Smooth muscle cell (in vitro differentiated cells): ENCODE measurements at regions not wholly inside any gene's neighbourhood (a gene's known extent, or its start where the extent isn't known, plus 50 kb on each side); places are given as distances from the start of the nearest gene placed in this dataset.
"Not testable (repeated sequence)": the region's sequence is repeated elsewhere in the genome, so short reads cannot be mapped to it uniquely, and the experiment has no call there.

Source experiments
- DNase-seq: peaks from one replicate; lab custom pipeline; 2025; ENCODE audit not compliant: unreplicated experiment; lab: John Stamatoyannopoulos, UW
- H2AFZ ChIP-seq: fragments of 200-600 bp; sonication (generic); 2 replicates; pipeline ENCODE4 v1.6.0; 2016; ENCODE audit warnings: antibody characterized with exemption, low read depth, mild to moderate bottlenecking
- H3F3A ChIP-seq: fragments of 200-600 bp; sonication (generic); 2 replicates; pipeline ENCODE4 v1.6.0; 2017; ENCODE audit warnings: antibody characterized with exemption, low read depth
- H3K27ac ChIP-seq: fragments of 200-600 bp; sonication (generic); 2 replicates; pipeline ENCODE4 v1.5.1; 2016; ENCODE audit warnings: low read depth, mild to moderate bottlenecking
- H3K27me3 ChIP-seq: fragments of 200-600 bp; sonication (generic); 2 replicates; pipeline ENCODE4 v1.6.1; 2016; ENCODE audit warnings: low read depth, mild to moderate bottlenecking
- H3K36me3 ChIP-seq: fragments of 200-600 bp; sonication (generic); 2 replicates; pipeline ENCODE4 v1.5.1; 2016; ENCODE audit warnings: low read depth
- H3K4me1 ChIP-seq: fragments of 200-600 bp; sonication (generic); 2 replicates; pipeline ENCODE4 v1.5.1; 2016; ENCODE audit warnings: low read depth
- H3K4me2 ChIP-seq: fragments of 200-600 bp; sonication (generic); 2 replicates; pipeline ENCODE4 v1.6.0; 2016; ENCODE audit warnings: mild to moderate bottlenecking
- H3K4me3 ChIP-seq: fragments of 200-600 bp; sonication (generic); 2 replicates; pipeline ENCODE4 v1.5.1; 2016; ENCODE audit warnings: mild to moderate bottlenecking
- H3K79me2 ChIP-seq: fragments of 200-600 bp; sonication (generic); 2 replicates; pipeline ENCODE4 v1.6.0; 2016; ENCODE audit warnings: low read depth, mild to moderate bottlenecking
- H3K9ac ChIP-seq: fragments of 200-600 bp; sonication (generic); 2 replicates; pipeline ENCODE4 v1.6.0; 2016; ENCODE audit warnings: low read depth
- H3K9me3 ChIP-seq: fragments of 200-600 bp; sonication (generic); replicated peaks from 2 replicates; pipeline ENCODE4 v1.5.1; 2016; ENCODE audit warnings: low read depth
- H4K20me1 ChIP-seq: fragments of 200-600 bp; sonication (generic); 2 replicates; pipeline ENCODE4 v1.6.0; 2016; ENCODE audit warnings: low read depth
- WGBS: methylation state at CpG from one replicate; pipeline ENCODE4 v1.1.7; 2016; ENCODE audit warnings: low lambda C conversion rate; 5-methylcytosine and 5-hydroxymethylcytosine counted together
- TF ChIP-seq, protein P1 (sequence below): fragments of 200-600 bp; sonication (generic); IDR thresholded peaks from 2 replicates; pipeline ENCODE4 v1.5.1; 2017; ENCODE audit warnings: borderline replicate concordance, mild to moderate bottlenecking, antibody characterized with exemption; ENCODE audit not compliant: insufficient read depth, poor library complexity, severe bottlenecking

DNA sequence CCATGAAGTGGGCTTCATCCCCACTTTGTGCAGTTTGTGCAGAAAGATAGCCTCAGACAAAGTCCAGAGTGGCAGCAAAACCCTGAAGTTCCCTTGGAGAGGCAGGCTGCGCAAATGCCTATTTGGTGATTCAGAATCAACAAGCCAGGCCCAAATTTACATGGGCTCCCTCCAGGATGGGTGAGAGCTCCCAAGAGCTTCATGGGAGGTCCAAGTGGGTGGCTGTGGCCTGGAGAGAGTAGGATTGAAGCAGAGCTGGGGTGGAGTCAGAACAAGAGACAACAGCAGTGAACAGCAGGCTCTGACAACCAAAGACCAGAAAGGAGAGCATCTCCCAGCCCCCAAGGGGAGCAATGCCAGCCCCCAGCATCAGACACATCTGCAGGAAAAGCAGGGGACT is 277.4 kb downstream of the ANAPC1 start:
- not testable (repeated sequence) for H3K4me2 ChIP-seq, H3F3A ChIP-seq, H4K20me1 ChIP-seq, H3K27ac ChIP-seq, H3K9me3 ChIP-seq, H3K79me2 ChIP-seq, DNase-seq, H3K4me3 ChIP-seq, H3K4me1 ChIP-seq, H3K36me3 ChIP-seq, H3K9ac ChIP-seq, H3K27me3 ChIP-seq, H2AFZ ChIP-seq
- no CpG with 5 or more reads among the region's 1 CpG for WGBS

DNA sequence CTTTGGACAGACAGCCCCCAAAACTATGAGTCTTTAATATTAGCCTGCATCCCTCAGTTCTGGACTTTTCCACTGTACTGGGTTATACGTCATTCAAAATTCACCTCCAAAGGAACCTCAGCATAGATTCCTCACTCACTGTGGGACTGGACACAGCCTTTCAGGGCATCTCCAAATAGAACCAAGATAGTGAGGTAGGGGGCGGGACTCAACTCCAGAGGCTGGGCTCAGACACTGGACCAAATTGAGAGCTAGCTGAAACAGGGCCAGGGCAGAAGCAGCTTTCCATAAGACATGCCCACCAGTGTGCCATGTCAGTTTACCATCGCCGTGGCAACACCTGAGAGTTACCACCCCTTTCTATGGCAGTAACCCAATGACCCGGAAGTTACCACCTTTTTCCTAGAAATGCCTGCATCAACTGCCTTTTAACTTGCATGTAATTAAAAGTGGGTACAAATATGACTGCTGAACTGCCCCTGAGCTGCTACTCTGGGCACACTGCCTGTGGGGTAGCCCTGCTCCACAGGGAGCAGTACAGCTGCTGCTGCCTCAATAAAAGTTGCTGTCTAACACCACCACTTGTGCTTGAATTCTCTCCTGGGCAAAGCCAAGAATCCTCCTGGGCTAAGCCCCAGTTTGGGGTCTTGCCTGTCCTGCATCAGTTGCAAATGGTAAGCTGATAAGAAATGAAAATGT is 274.7 kb downstream of the ANAPC1 start:
- 99% methylated on average over 4 of the region's 5 CpGs for WGBS
- H2AFZ ChIP-seq, H3K9me3 ChIP-seq, H3K79me2 ChIP-seq, DNase-seq, H3K4me2 ChIP-seq, H3F3A ChIP-seq, H3K27ac ChIP-seq, H3K36me3 ChIP-seq, H3K4me3 ChIP-seq, H3K27me3 ChIP-seq, H3K9ac ChIP-seq, H4K20me1 ChIP-seq, H3K4me1 ChIP-seq: not testable (repeated sequence)

DNA sequence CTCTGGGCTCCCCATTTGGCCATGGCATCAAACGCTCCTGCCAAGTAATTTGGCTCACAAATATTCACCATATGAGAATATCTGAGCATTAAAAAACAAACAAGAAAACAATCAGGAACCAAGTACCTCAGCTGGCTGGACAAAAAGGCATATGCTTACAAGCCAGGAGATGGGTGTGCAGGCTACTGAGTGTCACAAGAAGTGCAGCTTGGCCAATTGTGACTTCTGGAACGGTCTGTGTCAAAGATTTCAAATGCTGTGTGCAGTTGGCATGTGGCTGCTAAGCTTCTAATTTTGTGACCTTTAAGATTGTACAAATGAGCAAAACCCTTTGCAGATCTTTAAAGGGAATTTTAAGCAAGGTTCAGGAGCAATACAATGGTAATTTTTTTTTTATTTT is 274.0 kb downstream of the ANAPC1 start:
- H3K4me2 ChIP-seq, H3K36me3 ChIP-seq, H3K4me3 ChIP-seq, H4K20me1 ChIP-seq, H3K79me2 ChIP-seq, H3K27ac ChIP-seq, H3K9ac ChIP-seq, H3K27me3 ChIP-seq, DNase-seq, H3K4me1 ChIP-seq, H2AFZ ChIP-seq, H3F3A ChIP-seq, H3K9me3 ChIP-seq: not testable (repeated sequence)
- 97% methylated on average over 1 of the region's 2 CpGs for whole genome bisulfite sequencing

DNA sequence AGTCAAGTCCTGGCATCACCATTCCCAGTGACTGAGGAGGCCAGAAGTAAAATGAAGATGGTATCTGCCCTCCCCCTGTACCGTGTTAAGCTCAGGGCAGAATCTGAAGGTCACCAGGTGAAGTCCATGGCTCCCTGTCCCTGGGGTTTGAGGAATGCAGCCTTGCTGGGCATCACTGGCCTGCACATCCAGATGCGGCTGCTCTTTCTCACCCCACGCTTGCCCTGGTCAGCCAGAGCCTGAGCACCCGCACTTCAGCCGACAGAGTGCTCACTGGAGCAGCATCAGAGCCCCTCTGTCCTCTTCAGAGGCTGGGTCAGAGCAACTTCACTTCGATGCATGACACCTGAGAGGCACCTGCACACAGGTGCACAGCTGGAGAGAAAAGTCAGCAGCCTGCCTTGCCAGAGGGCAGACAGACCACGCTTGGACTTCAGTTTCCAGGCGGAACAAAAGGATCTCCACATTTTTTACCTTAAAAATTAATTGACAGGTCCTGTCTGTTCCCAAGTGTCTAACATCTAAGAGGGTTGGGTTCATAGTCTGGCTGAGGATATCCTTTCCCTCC is 267.3 kb downstream of the ANAPC1 start:
- no peaks in the 10 kb centered on the region for H3K36me3 ChIP-seq
- H3K4me2 ChIP-seq, result no peak overlapping the region
- DNase-seq, result no peak
- no peak overlapping the region for H3K27ac ChIP-seq
- peaks cover 6% of the 10 kb centered on the region for H3K4me1 ChIP-seq
- no peak overlapping the region for H3K4me3 ChIP-seq
- WGBS, result 88% methylated on average over 8 of the region's 8 CpGs
- H3K9ac ChIP-seq, result no peak overlapping the region
- H3K27me3 ChIP-seq, result no peaks in the 10 kb centered on the region
- H4K20me1 ChIP-seq, result no peaks in the 10 kb centered on the region
- H3K9me3 ChIP-seq, result no peaks in the 10 kb centered on the region
- H3F3A ChIP-seq, result no peaks in the 10 kb centered on the region
- TF ChIP-seq, protein P1, sequence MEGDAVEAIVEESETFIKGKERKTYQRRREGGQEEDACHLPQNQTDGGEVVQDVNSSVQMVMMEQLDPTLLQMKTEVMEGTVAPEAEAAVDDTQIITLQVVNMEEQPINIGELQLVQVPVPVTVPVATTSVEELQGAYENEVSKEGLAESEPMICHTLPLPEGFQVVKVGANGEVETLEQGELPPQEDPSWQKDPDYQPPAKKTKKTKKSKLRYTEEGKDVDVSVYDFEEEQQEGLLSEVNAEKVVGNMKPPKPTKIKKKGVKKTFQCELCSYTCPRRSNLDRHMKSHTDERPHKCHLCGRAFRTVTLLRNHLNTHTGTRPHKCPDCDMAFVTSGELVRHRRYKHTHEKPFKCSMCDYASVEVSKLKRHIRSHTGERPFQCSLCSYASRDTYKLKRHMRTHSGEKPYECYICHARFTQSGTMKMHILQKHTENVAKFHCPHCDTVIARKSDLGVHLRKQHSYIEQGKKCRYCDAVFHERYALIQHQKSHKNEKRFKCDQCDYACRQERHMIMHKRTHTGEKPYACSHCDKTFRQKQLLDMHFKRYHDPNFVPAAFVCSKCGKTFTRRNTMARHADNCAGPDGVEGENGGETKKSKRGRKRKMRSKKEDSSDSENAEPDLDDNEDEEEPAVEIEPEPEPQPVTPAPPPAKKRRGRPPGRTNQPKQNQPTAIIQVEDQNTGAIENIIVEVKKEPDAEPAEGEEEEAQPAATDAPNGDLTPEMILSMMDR, result no peak
- H3K79me2 ChIP-seq, result no peaks in the 10 kb centered on the region
- no peak overlapping the region for H2AFZ ChIP-seq

DNA sequence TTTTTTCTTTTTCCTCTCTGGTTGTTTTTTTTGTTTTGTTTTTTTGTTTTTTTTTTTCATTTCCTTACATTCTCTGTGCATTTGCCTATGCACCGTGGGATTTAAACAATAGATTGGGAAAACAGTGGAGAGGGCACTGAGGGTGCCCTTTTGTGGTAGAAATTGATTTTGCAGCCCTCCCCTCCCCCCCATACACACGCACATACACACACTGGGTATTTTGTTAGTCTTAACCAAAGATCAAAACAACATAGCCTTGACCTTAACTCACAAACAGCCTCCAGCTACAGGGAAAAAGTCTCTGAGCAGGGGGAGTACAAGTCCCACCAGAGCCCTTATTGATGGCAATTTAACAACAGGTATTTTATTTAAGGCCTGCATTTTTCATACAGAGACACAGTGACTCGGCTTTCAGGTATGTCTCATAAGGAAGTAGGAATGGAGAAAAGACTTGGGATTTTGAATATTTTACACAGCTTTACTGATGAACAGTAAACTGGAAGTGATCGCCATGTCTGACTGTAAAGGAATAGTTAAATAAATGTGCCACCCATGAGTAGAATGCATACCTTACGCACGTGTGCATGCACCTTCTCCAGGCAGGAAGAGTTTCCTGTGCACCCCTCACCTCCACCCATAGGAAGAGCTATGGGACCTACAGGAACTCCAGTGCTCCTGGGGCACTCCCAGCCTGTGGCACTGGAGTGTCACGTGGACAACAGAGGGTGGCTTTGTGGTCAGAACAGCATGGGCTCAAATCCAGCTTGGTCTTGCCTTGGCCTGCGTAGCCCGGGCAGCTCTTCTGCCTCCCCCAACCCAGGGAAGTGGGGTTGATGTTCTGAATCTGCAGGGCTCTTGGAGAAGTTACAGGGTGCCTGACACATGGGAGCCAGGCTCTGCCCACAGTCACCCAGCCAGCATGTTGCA is 266.4 kb downstream of the ANAPC1 start:
- DNase-seq, result no peak
- Histone ChIP-seq H4K20me1 (no peaks in the 10 kb centered on the region), H3K4me3 (no peak overlapping the region), H3K4me1 (peaks cover 6% of the 10 kb centered on the region), H3F3A (no peaks in the 10 kb centered on the region), H3K36me3 (no peaks in the 10 kb centered on the region), H2AFZ (peak overlapping the region; percentile 64), H3K27ac (peak overlapping the region; percentile 44), H3K79me2 (no peaks in the 10 kb centered on the region), H3K9ac (no peak overlapping the region), H3K27me3 (no peaks in the 10 kb centered on the region), H3K9me3 (no peaks in the 10 kb centered on the region), H3K4me2 (peak overlapping the region; percentile 47)
- WGBS, result 66% methylated on average over 9 of the region's 9 CpGs
- TF ChIP-seq, protein P1, result no peak
